CD4-positive, alpha-beta T cell treated with Interleukin-17A for 4 hours (primary cell): ENCODE measurements at regions not wholly inside any gene's neighbourhood (a gene's known extent, or its start where the extent isn't known, plus 50 kb on each side); places are given as distances from the start of the nearest gene placed in this dataset.
A peak's percentile ranks its signal among the peaks of the same experiment; 100 is the strongest.

Experiments
- DNase-seq: peaks from one replicate; pipeline ENCODE4 v3.0.0-alpha.2; 2020; ENCODE audit warnings: mixed read lengths

- no peak for DNase-seq
These were observed 192.8 kb downstream of the SMIM20 start for GRCh38 chr4:26106776-26107175.

- DNase-seq = no peak
These were observed 194.0 kb downstream of the SMIM20 start for GRCh38 chr4:26108054-26108453.

- no peak for DNase-seq
These were observed 196.5 kb downstream of the SMIM20 start for GRCh38 chr4:26110493-26110892.

- no peak for DNase-seq
These were observed 199.4 kb downstream of the SMIM20 start for GRCh38 chr4:26113339-26113940.

GRCh38 chr4:26116057-26116456 lies 202.0 kb downstream of the SMIM20 start:
- no peak for DNase-seq

GRCh38 chr4:26120098-26120825 lies 200.6 kb upstream of the RBPJ start:
- no peak for DNase-seq

GRCh38 chr4:26122690-26123089 lies 198.1 kb upstream of the RBPJ start:
- no peak for DNase-seq

GRCh38 chr4:26124753-26125321 lies 196.0 kb upstream of the RBPJ start:
- no peak for DNase-seq

- no peak for DNase-seq
These were observed 194.6 kb upstream of the RBPJ start for GRCh38 chr4:26126143-26126718.

- no peak for DNase-seq
These were observed 193.8 kb upstream of the RBPJ start for GRCh38 chr4:26126994-26127393.

- no peak for DNase-seq
These were observed 192.9 kb upstream of the RBPJ start for GRCh38 chr4:26127851-26128337.

GRCh38 chr4:26130173-26130572 lies 190.6 kb upstream of the RBPJ start:
- no peak for DNase-seq

GRCh38 chr4:26130841-26131432 lies 189.9 kb upstream of the RBPJ start:
- peak; percentile 28 for DNase-seq

- DNase-seq = peak; percentile 46
These were observed 189.1 kb upstream of the RBPJ start for GRCh38 chr4:26131711-26132110.

GRCh38 chr4:26132858-26133257 lies 188.0 kb upstream of the RBPJ start:
- no peak for DNase-seq

GRCh38 chr4:26133840-26134239 lies 187.0 kb upstream of the RBPJ start:
- DNase-seq = no peak

- DNase-seq = no peak
These were observed 185.5 kb upstream of the RBPJ start for GRCh38 chr4:26135331-26135730.

- DNase-seq = no peak
These were observed 184.2 kb upstream of the RBPJ start for GRCh38 chr4:26136615-26137014.

- no peak for DNase-seq
These were observed 183.5 kb upstream of the RBPJ start for GRCh38 chr4:26137288-26137687.

- DNase-seq = no peak
These were observed 181.4 kb upstream of the RBPJ start for GRCh38 chr4:26139310-26139924.

- DNase-seq = no peak
These were observed 180.5 kb upstream of the RBPJ start for GRCh38 chr4:26140150-26140898.

- no peak for DNase-seq
These were observed 179.6 kb upstream of the RBPJ start for GRCh38 chr4:26141051-26141721.
